ENCODE measurements at regions not wholly inside any gene's neighbourhood (a gene's known extent, or its start where the extent isn't known, plus 50 kb on each side); places are given as distances from the start of the nearest gene placed in this dataset.

GRCh38 chr16:60027351-60027750 lies 1293.2 kb upstream of the GOT2 start:
- Histone ChIP-seq H3K27me3 (ENCODE audit: low read length) (no peaks in the 10 kb centered on the region), H3K9ac (ENCODE audit: low read length) (no peak overlapping the region), H3F3A (ENCODE audit: low read length, unreplicated experiment) (no peaks in the 10 kb centered on the region), H3K4me3 (ENCODE audit: low read length) (no peak overlapping the region), H3K79me2 (ENCODE audit: low read length) (no peaks in the 10 kb centered on the region), H3K9me2 (replicated peaks; ENCODE audit: low read length) (no peaks in the 10 kb centered on the region), H3K36me3 (ENCODE audit: low read depth, low read length) (no peaks in the 10 kb centered on the region), H4K20me1 (ENCODE audit: low read length) (no peaks in the 10 kb centered on the region), H3K27ac (ENCODE audit: low read length) (no peak overlapping the region), H3K4me2 (ENCODE audit: low read length) (no peak overlapping the region), H2AFZ (ENCODE audit: low read length) (no peak overlapping the region), H3K9me3 (ENCODE audit: low read length) (no peaks in the 10 kb centered on the region), H3K4me1 (ENCODE audit: insufficient read depth, low read length) (no peaks in the 10 kb centered on the region)
- POLR2A ChIA-PET (ENCODE audit: unreplicated experiment) = no interaction called here
- DNase-seq (no peak), ATAC-seq (no peak)
- no TSS peak for BruUV-seq (replicated peaks)
- no peak for TF ChIP-seq EZH2 (IDR thresholded peaks at IDR 0.05; ENCODE audit: low read length, unreplicated experiment)
- TF ChIP-seq EZH2phosphoT487 (IDR thresholded peaks at IDR 0.05; ENCODE audit: borderline replicate concordance, low read length) = no peak
- TF ChIP-seq, protein P1, sequence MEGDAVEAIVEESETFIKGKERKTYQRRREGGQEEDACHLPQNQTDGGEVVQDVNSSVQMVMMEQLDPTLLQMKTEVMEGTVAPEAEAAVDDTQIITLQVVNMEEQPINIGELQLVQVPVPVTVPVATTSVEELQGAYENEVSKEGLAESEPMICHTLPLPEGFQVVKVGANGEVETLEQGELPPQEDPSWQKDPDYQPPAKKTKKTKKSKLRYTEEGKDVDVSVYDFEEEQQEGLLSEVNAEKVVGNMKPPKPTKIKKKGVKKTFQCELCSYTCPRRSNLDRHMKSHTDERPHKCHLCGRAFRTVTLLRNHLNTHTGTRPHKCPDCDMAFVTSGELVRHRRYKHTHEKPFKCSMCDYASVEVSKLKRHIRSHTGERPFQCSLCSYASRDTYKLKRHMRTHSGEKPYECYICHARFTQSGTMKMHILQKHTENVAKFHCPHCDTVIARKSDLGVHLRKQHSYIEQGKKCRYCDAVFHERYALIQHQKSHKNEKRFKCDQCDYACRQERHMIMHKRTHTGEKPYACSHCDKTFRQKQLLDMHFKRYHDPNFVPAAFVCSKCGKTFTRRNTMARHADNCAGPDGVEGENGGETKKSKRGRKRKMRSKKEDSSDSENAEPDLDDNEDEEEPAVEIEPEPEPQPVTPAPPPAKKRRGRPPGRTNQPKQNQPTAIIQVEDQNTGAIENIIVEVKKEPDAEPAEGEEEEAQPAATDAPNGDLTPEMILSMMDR (conservative IDR thresholded peaks at IDR 0.05; ENCODE audit: low read depth, low read length) = no peak
- CTCF ChIA-PET = no interaction called here
- intact Hi-C loops (cut with micrococcal nuclease) = no loop called here

GRCh38 chr16:60013076-60013475 lies 1279.0 kb upstream of the GOT2 start:
- H2AFZ ChIP-seq (ENCODE audit: low read length) = no peak overlapping the region
- ChIA-PET CTCF (no interaction called here), POLR2A (ENCODE audit: unreplicated experiment) (no interaction called here)
- H3K36me3 ChIP-seq (ENCODE audit: low read depth, low read length) = no peaks in the 10 kb centered on the region
- DNase-seq (no peak), ATAC-seq (no peak)
- no peaks in the 10 kb centered on the region for H3K9me3 ChIP-seq (ENCODE audit: low read length)
- BruUV-seq (replicated peaks) = no TSS peak
- no peaks in the 10 kb centered on the region for H3K4me1 ChIP-seq (ENCODE audit: insufficient read depth, low read length)
- no peaks in the 10 kb centered on the region for H3F3A ChIP-seq (ENCODE audit: low read length, unreplicated experiment)
- H4K20me1 ChIP-seq (ENCODE audit: low read length) = no peaks in the 10 kb centered on the region
- TF ChIP-seq EZH2 (IDR thresholded peaks at IDR 0.05; ENCODE audit: low read length, unreplicated experiment) (no peak), EZH2phosphoT487 (IDR thresholded peaks at IDR 0.05; ENCODE audit: borderline replicate concordance, low read length) (no peak)
- TF ChIP-seq, protein P1 (conservative IDR thresholded peaks at IDR 0.05; ENCODE audit: low read depth, low read length) = no peak
- no peaks in the 10 kb centered on the region for H3K9me2 ChIP-seq (replicated peaks; ENCODE audit: low read length)
- H3K27ac ChIP-seq (ENCODE audit: low read length) = no peak overlapping the region
- H3K9ac ChIP-seq (ENCODE audit: low read length) = no peak overlapping the region
- no peak overlapping the region for H3K4me2 ChIP-seq (ENCODE audit: low read length)
- intact Hi-C loops (cut with micrococcal nuclease) = no loop called here
- H3K27me3 ChIP-seq (ENCODE audit: low read length) = no peaks in the 10 kb centered on the region
- no peaks in the 10 kb centered on the region for H3K79me2 ChIP-seq (ENCODE audit: low read length)
- no peak overlapping the region for H3K4me3 ChIP-seq (ENCODE audit: low read length)

DNA sequence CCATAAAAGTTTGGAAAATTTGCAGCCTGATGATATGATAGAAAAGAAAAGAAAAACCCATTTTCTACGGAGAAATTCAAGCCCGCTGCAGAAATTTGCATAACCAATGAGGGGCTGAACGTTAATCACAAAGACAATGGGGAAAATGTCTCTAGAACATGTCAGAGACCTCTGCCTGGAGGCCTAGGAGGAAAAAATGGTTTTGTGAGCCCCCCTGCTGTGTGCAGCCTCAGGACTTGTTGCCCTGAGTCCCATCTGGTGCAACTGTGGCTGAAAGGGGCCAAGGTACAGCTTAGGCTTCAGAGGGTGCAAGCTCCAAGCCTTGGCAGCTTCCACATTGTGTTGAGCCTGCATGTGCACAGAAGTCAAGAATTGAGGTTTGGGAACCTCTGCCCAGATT lies 1267.4 kb upstream of the GOT2 start:
- no peak overlapping the region for H3K4me3 ChIP-seq (ENCODE audit: low read length)
- H3K9ac ChIP-seq (ENCODE audit: low read length) = no peak overlapping the region
- no peaks in the 10 kb centered on the region for H4K20me1 ChIP-seq (ENCODE audit: low read length)
- ChIA-PET POLR2A (ENCODE audit: unreplicated experiment) (no interaction called here), CTCF (no interaction called here)
- no peaks in the 10 kb centered on the region for H3K9me3 ChIP-seq (ENCODE audit: low read length)
- H3K4me1 ChIP-seq (ENCODE audit: insufficient read depth, low read length) = no peaks in the 10 kb centered on the region
- TF ChIP-seq EZH2 (IDR thresholded peaks at IDR 0.05; ENCODE audit: low read length, unreplicated experiment) (no peak), EZH2phosphoT487 (IDR thresholded peaks at IDR 0.05; ENCODE audit: borderline replicate concordance, low read length) (no peak)
- TF ChIP-seq, protein P1 (conservative IDR thresholded peaks at IDR 0.05; ENCODE audit: low read depth, low read length) = no peak
- H3K36me3 ChIP-seq (ENCODE audit: low read depth, low read length) = no peaks in the 10 kb centered on the region
- H3K27ac ChIP-seq (ENCODE audit: low read length) = no peak overlapping the region
- DNase-seq (no peak), ATAC-seq (no peak)
- BruUV-seq (replicated peaks) = no TSS peak
- H3K27me3 ChIP-seq (ENCODE audit: low read length) = no peaks in the 10 kb centered on the region
- H2AFZ ChIP-seq (ENCODE audit: low read length) = no peak overlapping the region
- intact Hi-C loops (cut with micrococcal nuclease) = no loop called here
- H3F3A ChIP-seq (ENCODE audit: low read length, unreplicated experiment) = no peaks in the 10 kb centered on the region
- H3K9me2 ChIP-seq (replicated peaks; ENCODE audit: low read length) = no peaks in the 10 kb centered on the region
- H3K79me2 ChIP-seq (ENCODE audit: low read length) = no peaks in the 10 kb centered on the region
- no peak overlapping the region for H3K4me2 ChIP-seq (ENCODE audit: low read length)

All from PC-3 (cell line).